Esophagus muscularis mucosa (tissue), 4 donors: ENCODE measurements at regions not wholly inside any gene's neighbourhood (a gene's known extent, or its start where the extent isn't known, plus 50 kb on each side); places are given as distances from the start of the nearest gene placed in this dataset.

Experiments
- CTCF ChIP-seq, 3 experiments: fragments of 200-600 bp in 2 of 3; fragments of 450-650 bp in 1 of 3; sonication (generic) in 2 of 3; IDR thresholded peaks; one replicate each; pipeline ENCODE4 v1.5.1; 2017 to 2019; ENCODE audit warnings: antibody characterized with exemption in 3 of 3, mild to moderate bottlenecking in 2 of 3, moderate library complexity in 1 of 3
- EP300 ChIP-seq: sonication (generic); formaldehyde crosslinking; IDR thresholded peaks from one replicate; pipeline ENCODE4 v1.6.1; 2017; ENCODE audit warnings: antibody characterized with exemption
- POLR2A ChIP-seq: fragments of 450-650 bp; IDR thresholded peaks from one replicate; pipeline ENCODE4 v1.6.1; 2017; ENCODE audit warnings: antibody characterized with exemption, moderate library complexity, mild to moderate bottlenecking, low read depth

GRCh38 chr2:81734981-81735380 lies 1430.4 kb upstream of the LRRTM1 start:
- TF ChIP-seq CTCF (IDR thresholded peaks at IDR 0.05) (no peak), POLR2A (no peak), EP300 (no peak)
